GM21526 (cell line): ENCODE measurements at regions not wholly inside any gene's neighbourhood (a gene's known extent, or its start where the extent isn't known, plus 50 kb on each side); places are given as distances from the start of the nearest gene placed in this dataset.
"Not testable (repeated sequence)": the region's sequence is repeated elsewhere in the genome, so short reads cannot be mapped to it uniquely, and the experiment has no call there.

Experiments
- ATAC-seq: cut with Tn5 transposase; IDR thresholded peaks from one replicate; pipeline ENCODE4 v1.9.1; 2021; ENCODE audit warnings: moderate library complexity; ENCODE audit not compliant: unreplicated experiment, low FRiP score

- no peak for ATAC-seq
Observed at GRCh38 chr12:83800022-83800421, 1112.6 kb downstream of the SLC6A15 start.

GRCh38 chr12:83796531-83796930 lies 1109.8 kb downstream of the TMTC2 start:
- ATAC-seq = no peak

GRCh38 chr12:83793616-83794015 lies 1106.9 kb downstream of the TMTC2 start:
- no peak for ATAC-seq

- no peak for ATAC-seq
Observed at GRCh38 chr12:83784298-83784890, 1097.7 kb downstream of the TMTC2 start.

- ATAC-seq = no peak
Observed at GRCh38 chr12:83779526-83779925, 1092.8 kb downstream of the TMTC2 start.

- ATAC-seq = no peak
Observed at GRCh38 chr12:83769151-83769550, 1082.4 kb downstream of the TMTC2 start.

GRCh38 chr12:83767723-83768122 lies 1081.0 kb downstream of the TMTC2 start:
- ATAC-seq = no peak

GRCh38 chr12:83763425-83763824 lies 1076.7 kb downstream of the TMTC2 start:
- ATAC-seq = no peak

GRCh38 chr12:83759906-83760305 lies 1073.2 kb downstream of the TMTC2 start:
- no peak for ATAC-seq

- ATAC-seq = no peak
Observed at GRCh38 chr12:83758888-83759631, 1072.4 kb downstream of the TMTC2 start.

- no peak for ATAC-seq
Observed at GRCh38 chr12:83753904-83754303, 1067.2 kb downstream of the TMTC2 start.

GRCh38 chr12:83753205-83753604 lies 1066.5 kb downstream of the TMTC2 start:
- ATAC-seq = no peak

GRCh38 chr12:83739607-83740006 lies 1052.9 kb downstream of the TMTC2 start:
- no peak for ATAC-seq

GRCh38 chr12:83710851-83711250 lies 1024.1 kb downstream of the TMTC2 start:
- no peak for ATAC-seq

GRCh38 chr12:83709899-83710298 lies 1023.2 kb downstream of the TMTC2 start:
- no peak for ATAC-seq

GRCh38 chr12:83700838-83701237 lies 1014.1 kb downstream of the TMTC2 start:
- ATAC-seq = no peak

GRCh38 chr12:83696311-83696710 lies 1009.6 kb downstream of the TMTC2 start:
- ATAC-seq = not testable (repeated sequence)

GRCh38 chr12:83691730-83692129 lies 1005.0 kb downstream of the TMTC2 start:
- ATAC-seq = no peak

GRCh38 chr12:83690465-83690864 lies 1003.8 kb downstream of the TMTC2 start:
- no peak for ATAC-seq

GRCh38 chr12:83689333-83689732 lies 1002.6 kb downstream of the TMTC2 start:
- no peak for ATAC-seq

- ATAC-seq = no peak
Observed at GRCh38 chr12:83676781-83677295, 990.1 kb downstream of the TMTC2 start.

GRCh38 chr12:83666690-83667089 lies 980.0 kb downstream of the TMTC2 start:
- no peak for ATAC-seq
